VCaP (cell line): ENCODE measurements at regions not wholly inside any gene's neighbourhood (a gene's known extent, or its start where the extent isn't known, plus 50 kb on each side); places are given as distances from the start of the nearest gene placed in this dataset.

Source experiments
- H3K27ac ChIP-seq: fragments of 450-650 bp; 2 replicates; pipeline ENCODE4 v1.5.1; 2017
- CTCF ChIP-seq: fragments of 450-650 bp; conservative IDR thresholded peaks from 2 replicates; pipeline ENCODE4 v1.5.1; 2017; ENCODE audit warnings: mild to moderate bottlenecking, moderate library complexity

- H3K27ac ChIP-seq = no peak overlapping the region
- TF ChIP-seq CTCF = no peak
Measured at GRCh38 chr3:59386165-59386564, 336.3 kb upstream of the CFAP20DC start.

DNA sequence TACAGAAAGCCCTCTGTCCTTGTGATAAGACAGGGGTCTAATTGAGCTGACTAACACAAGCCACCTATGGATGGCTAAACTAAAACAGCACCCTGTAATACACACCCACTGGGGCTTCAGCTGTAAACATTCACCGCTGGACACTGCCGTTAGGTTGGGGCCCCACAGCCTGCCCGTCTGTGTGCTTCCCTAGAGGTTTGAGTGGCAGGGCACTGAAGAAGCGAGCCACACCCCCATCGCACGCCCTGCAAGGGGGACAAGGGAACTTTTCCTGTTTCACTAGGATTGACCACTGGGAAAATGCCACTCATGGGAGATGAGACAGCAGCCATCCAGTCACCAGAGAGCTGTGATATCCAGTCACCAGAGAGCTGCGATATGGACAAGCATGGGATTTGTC is 335.7 kb upstream of the CFAP20DC start:
- TF ChIP-seq CTCF = no peak
- H3K27ac ChIP-seq = no peak overlapping the region

- no peak overlapping the region for H3K27ac ChIP-seq
- no peak for TF ChIP-seq CTCF
Measured at GRCh38 chr3:59381282-59381681, 331.5 kb upstream of the CFAP20DC start.

DNA sequence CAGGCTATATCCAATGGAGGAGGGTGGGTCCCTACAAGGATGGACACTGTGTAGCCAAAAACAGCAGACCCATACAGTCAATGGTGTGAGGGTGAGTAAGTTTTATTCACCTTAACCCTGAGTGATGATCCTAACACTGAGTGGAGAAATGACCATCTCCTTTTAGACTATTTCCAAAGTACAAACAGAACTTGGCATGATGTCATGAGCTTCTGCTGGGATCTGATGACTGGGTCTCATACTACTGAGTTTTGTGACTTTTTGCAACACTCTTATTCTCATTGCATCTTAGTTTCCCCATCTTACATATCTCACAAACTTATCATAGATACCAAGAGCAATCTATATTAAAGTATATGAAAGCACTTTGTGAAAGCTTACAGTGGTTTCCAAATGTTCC is 330.3 kb upstream of the CFAP20DC start:
- TF ChIP-seq CTCF = no peak
- H3K27ac ChIP-seq = no peak overlapping the region

DNA sequence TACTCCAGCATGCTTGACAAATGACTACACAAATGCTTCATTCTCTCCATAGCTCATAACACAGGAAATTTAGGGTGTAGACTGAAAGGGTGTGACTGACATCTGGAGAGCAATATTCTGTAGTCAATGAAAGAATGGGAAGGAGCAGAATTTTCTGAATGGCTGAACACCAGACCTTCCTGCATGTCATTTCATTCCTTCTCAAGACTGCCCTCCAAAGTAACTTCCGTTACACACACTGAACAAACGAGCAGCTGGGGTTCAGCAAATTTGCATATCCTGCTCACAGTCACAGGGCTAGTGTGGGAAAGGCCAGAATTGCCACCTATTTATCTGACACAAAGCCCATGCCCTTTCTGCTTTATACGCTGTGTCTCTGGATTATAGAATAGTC is 325.0 kb upstream of the CFAP20DC start:
- H3K27ac ChIP-seq = no peak overlapping the region
- TF ChIP-seq CTCF = no peak

DNA sequence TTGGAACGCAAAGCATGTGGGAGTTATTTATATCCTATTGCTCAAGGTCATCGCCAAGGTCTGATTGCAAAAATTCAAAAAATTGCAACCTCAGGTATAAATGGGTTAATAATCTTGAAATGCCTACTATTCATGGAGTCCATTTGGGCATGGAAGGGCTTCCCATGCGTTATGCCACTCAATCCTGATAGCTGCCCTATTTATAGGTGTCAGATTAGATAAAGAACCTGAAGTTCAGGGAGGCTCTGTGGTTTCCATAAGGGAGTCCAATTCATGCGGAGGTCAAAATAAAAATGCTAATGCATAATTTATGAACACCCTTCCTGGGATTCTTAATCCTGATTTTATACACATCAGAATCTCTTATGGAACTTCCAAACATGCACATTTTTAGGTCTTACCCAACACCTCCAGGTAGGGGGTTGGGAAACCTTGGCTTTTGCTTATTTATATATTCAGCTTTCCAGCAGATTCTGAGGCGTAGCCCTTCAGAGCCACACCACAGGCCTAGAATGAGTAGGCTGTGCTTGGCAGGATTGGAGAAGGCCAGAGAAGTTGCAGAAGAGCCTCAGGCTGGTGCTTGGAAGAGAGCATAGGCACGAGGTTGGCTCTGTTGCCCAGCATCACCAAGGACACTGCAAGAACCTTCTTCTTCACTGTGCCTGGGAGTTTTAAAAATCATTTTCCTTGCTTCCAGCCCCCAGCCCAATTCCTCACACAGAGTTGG is 324.4 kb upstream of the CFAP20DC start:
- H3K27ac ChIP-seq = no peak overlapping the region
- TF ChIP-seq CTCF = no peak

DNA sequence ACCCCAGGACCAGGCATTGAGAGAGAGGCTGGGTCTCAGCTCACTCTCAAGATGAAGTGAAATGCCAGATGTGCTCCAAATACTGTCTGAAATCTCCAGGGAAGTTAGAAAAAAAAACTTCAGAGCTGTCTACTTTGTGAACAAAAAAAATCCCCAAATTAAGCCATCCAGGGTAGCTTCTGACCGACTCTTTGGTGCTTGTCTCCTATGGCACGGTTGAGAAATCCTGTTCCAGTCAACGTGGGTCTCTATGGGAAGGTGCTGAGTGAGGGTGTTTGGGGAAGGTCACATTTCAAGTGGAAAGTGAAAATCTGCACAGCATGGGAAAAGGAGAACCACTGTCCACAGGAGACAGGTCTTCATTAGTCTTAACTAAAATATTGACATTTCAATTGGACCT is 322.5 kb upstream of the CFAP20DC start:
- no peak for TF ChIP-seq CTCF
- H3K27ac ChIP-seq = no peak overlapping the region
